ENCODE measurements at regions not wholly inside any gene's neighbourhood (a gene's known extent, or its start where the extent isn't known, plus 50 kb on each side); places are given as distances from the start of the nearest gene placed in this dataset.

DNA sequence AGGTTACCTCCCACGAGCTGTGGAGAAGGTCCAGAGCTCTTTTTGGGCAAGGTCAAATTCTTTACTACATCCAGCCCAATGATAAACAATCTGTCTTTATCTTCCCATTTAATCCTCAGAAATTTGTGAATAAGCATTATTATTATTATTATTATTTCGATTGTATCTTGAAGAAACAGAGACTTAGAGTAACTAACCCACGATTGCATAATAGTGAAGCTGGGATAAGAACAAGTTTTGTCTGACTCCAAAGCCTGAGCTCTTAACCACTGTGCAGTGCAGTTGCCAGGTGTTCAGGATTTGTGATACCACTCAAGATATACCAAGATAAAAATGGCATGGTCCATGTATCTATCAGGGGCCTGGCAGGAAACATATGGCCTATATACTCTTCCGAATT is 166.5 kb upstream of the LDB2 start:
- TF ChIP-seq EZH2 (IDR thresholded peaks at IDR 0.05) (no peak), POLR2AphosphoS5 (IDR thresholded peaks at IDR 0.05; ENCODE audit: borderline replicate concordance, low read depth, low read length) (no peak), FOXP2 (optimal IDR thresholded peaks at IDR 0.05; ENCODE audit: control extremely low read depth, extremely low read length, insufficient read depth) (no peak)

Measured in SK-N-MC (cell line).